ENCODE measurements at regions not wholly inside any gene's neighbourhood (a gene's known extent, or its start where the extent isn't known, plus 50 kb on each side); places are given as distances from the start of the nearest gene placed in this dataset.

GRCh38 chr18:78927616-78928015, 52.0 kb upstream of the SALL3 start:
- no peak for DNase-seq

- no peak for DNase-seq
These were observed 51.5 kb upstream of the SALL3 start for GRCh38 chr18:78928076-78928475.

GRCh38 chr18:78929516-78929915, 50.1 kb upstream of the SALL3 start:
- DNase-seq, result no peak

Measured in hippocampal formation (tissue), 2 donors.